ENCODE measurements at regions not wholly inside any gene's neighbourhood (a gene's known extent, or its start where the extent isn't known, plus 50 kb on each side); places are given as distances from the start of the nearest gene placed in this dataset.

DNA sequence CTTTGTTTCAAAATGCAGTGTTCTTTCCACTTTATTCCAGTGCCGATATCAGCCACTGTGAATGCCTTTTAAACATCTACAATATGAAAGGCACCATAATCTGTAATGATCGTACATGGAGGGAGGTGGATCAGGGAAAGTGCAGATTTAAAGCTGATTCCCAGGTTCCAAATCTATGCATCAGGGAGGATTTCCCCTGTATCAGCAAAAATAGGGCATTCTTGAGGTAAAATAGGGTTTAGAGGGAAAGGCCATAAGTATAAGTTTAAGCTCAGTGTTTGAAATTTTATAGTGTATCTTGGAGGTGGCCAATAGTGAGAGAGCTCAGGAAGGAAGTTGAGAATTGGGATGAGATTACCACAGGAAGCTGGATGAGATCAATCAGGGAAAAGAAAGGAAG, 289.7 kb upstream of the ID4 start:
- TF ChIP-seq, protein P1, sequence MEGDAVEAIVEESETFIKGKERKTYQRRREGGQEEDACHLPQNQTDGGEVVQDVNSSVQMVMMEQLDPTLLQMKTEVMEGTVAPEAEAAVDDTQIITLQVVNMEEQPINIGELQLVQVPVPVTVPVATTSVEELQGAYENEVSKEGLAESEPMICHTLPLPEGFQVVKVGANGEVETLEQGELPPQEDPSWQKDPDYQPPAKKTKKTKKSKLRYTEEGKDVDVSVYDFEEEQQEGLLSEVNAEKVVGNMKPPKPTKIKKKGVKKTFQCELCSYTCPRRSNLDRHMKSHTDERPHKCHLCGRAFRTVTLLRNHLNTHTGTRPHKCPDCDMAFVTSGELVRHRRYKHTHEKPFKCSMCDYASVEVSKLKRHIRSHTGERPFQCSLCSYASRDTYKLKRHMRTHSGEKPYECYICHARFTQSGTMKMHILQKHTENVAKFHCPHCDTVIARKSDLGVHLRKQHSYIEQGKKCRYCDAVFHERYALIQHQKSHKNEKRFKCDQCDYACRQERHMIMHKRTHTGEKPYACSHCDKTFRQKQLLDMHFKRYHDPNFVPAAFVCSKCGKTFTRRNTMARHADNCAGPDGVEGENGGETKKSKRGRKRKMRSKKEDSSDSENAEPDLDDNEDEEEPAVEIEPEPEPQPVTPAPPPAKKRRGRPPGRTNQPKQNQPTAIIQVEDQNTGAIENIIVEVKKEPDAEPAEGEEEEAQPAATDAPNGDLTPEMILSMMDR (IDR thresholded peaks at IDR 0.05; ENCODE audit: low read length) = no peak
- TF ChIP-seq EZH2 (IDR thresholded peaks at IDR 0.05; ENCODE audit: borderline replicate concordance, low read length) = no peak

Data from OCI-LY1 (cell line).